GM23248 (cell line): ENCODE measurements at regions not wholly inside any gene's neighbourhood (a gene's known extent, or its start where the extent isn't known, plus 50 kb on each side); places are given as distances from the start of the nearest gene placed in this dataset.

ENCODE experiments used
- EZH2 ChIP-seq: fragments of 200-600 bp; sonication (generic); IDR thresholded peaks from 2 replicates; pipeline ENCODE4 v1.6.1; 2018; ENCODE audit warnings: antibody characterized with exemption, mild to moderate bottlenecking; ENCODE audit not compliant: insufficient read depth, poor library complexity, severe bottlenecking
- EZH2phosphoT487 ChIP-seq: fragments of 200-600 bp; sonication (generic); IDR thresholded peaks from 2 replicates; pipeline ENCODE4 v1.6.1; 2018; ENCODE audit warnings: antibody characterized with exemption, moderate library complexity, mild to moderate bottlenecking, low read depth; ENCODE audit not compliant: insufficient read depth

DNA sequence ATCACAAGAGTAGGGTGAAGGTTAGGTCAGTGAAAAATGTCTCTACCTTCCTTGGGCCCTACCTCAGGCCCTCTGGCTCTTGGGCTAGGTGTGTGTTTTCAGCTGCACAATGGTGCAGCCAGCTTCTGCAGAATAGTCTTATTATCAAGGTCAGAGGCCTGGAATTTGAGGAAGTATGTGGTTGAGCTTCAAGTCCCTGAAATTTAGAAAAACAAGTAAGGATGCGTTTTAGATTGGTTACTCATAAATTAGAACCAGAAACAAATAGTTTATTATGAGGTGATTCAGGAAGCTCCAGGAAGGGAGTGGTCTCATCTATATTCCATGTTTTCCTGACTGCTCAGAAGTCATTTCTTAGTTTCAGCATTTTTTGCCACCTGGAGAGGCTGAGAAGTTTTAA, 204.2 kb upstream of the CELF4 start:
- TF ChIP-seq EZH2phosphoT487 (no peak), EZH2 (no peak)
